GM06990 (cell line): ENCODE measurements at regions not wholly inside any gene's neighbourhood (a gene's known extent, or its start where the extent isn't known, plus 50 kb on each side); places are given as distances from the start of the nearest gene placed in this dataset.

ENCODE experiments used
- DNase-seq: peaks from one replicate; pipeline ENCODE4 v3.0.0-alpha.2; 2011; ENCODE audit not compliant: insufficient read length; ENCODE audit errors: extremely low read depth
- H3K27me3 ChIP-seq: replicated peaks from 2 replicates; pipeline ENCODE4 v1.6.0; 2011; ENCODE audit warnings: low read length; ENCODE audit not compliant: control insufficient read depth, insufficient read depth
- H3K36me3 ChIP-seq: 2 replicates; pipeline ENCODE4 v1.5.1; 2011; ENCODE audit warnings: low read length; ENCODE audit not compliant: control insufficient read depth, insufficient read depth
- H3K4me3 ChIP-seq: replicated peaks from 2 replicates; pipeline ENCODE4 v1.5.1; 2011; ENCODE audit warnings: low read depth, mild to moderate bottlenecking, control low read depth, low read length
- CTCF ChIP-seq: IDR thresholded peaks from 2 replicates; pipeline ENCODE4 v1.5.1; 2011; ENCODE audit warnings: low read length, control low read depth, mild to moderate bottlenecking, inconsistent platforms; ENCODE audit not compliant: insufficient read depth, poor library complexity, severe bottlenecking

- no peaks in the 10 kb centered on the region for H3K27me3 ChIP-seq
- H3K36me3 ChIP-seq = no peaks in the 10 kb centered on the region
- H3K4me3 ChIP-seq = no peak overlapping the region
- DNase-seq = no peak
- no peak for TF ChIP-seq CTCF
Observed at GRCh38 chr7:13288516-13288915, 601.1 kb downstream of the ARL4A start.

- Histone ChIP-seq H3K27me3 (no peaks in the 10 kb centered on the region), H3K36me3 (no peaks in the 10 kb centered on the region), H3K4me3 (no peak overlapping the region)
- no peak for TF ChIP-seq CTCF
- no peak for DNase-seq
Observed at GRCh38 chr7:13290975-13291374, 603.5 kb downstream of the ARL4A start.

- no peak for DNase-seq
- no peak for TF ChIP-seq CTCF
- Histone ChIP-seq H3K4me3 (no peak overlapping the region), H3K36me3 (no peaks in the 10 kb centered on the region), H3K27me3 (no peaks in the 10 kb centered on the region)
Observed at GRCh38 chr7:13293264-13294002, 606.0 kb downstream of the ARL4A start.

- Histone ChIP-seq H3K36me3 (no peaks in the 10 kb centered on the region), H3K4me3 (no peak overlapping the region), H3K27me3 (no peaks in the 10 kb centered on the region)
- no peak for DNase-seq
- TF ChIP-seq CTCF = no peak
Observed at GRCh38 chr7:13307040-13307439, 619.6 kb downstream of the ARL4A start.

GRCh38 chr7:13308423-13308822 lies 621.0 kb downstream of the ARL4A start:
- Histone ChIP-seq H3K27me3 (no peaks in the 10 kb centered on the region), H3K4me3 (no peak overlapping the region), H3K36me3 (no peaks in the 10 kb centered on the region)
- TF ChIP-seq CTCF = no peak
- no peak for DNase-seq

- no peak for TF ChIP-seq CTCF
- Histone ChIP-seq H3K27me3 (no peaks in the 10 kb centered on the region), H3K36me3 (no peaks in the 10 kb centered on the region), H3K4me3 (no peak overlapping the region)
- DNase-seq = no peak
Observed at GRCh38 chr7:13309535-13309934, 622.1 kb downstream of the ARL4A start.
